Stimulated activated naive CD8-positive, alpha-beta T cell treated with anti-CD3 and anti-CD28 coated beads, Interleukin-15, amount 100 ng/mL, for 72 hours (primary cell): ENCODE measurements at regions not wholly inside any gene's neighbourhood (a gene's known extent, or its start where the extent isn't known, plus 50 kb on each side); places are given as distances from the start of the nearest gene placed in this dataset.
"Not testable (repeated sequence)": the region's sequence is repeated elsewhere in the genome, so short reads cannot be mapped to it uniquely, and the experiment has no call there.

Experiments used
- ATAC-seq: fragments of 150-1000 bp; cut with Tn5 transposase; 2 replicates; pipeline ENCODE4 v1.10.0; 2021; ENCODE audit warnings: mild to moderate bottlenecking, moderate library complexity
- DNase-seq, 2 donors: peaks; one replicate each; pipeline ENCODE4 v3.0.0; 2021 to 2022
- H3K27ac Mint-ChIP-seq, 2 donors: one replicate each; pipeline ENCODE4 v1.8.0; 2022; ENCODE audit warnings: mild to moderate bottlenecking in 2 of 2, mixed read lengths in 2 of 2, moderate library complexity in 2 of 2
- H3K27me3 Mint-ChIP-seq: one replicate; pipeline ENCODE4 v1.8.0; 2022; ENCODE audit warnings: mixed read lengths
- H3K4me1 Mint-ChIP-seq: one replicate; pipeline ENCODE4 v1.8.0; 2022; ENCODE audit warnings: mild to moderate bottlenecking, mixed read lengths
- H3K4me3 Mint-ChIP-seq, 2 donors: one replicate each; pipeline ENCODE4 v1.8.0; 2022; ENCODE audit warnings: mild to moderate bottlenecking in 2 of 2, mixed read lengths in 2 of 2, moderate library complexity in 1 of 2
- H3K9me3 Mint-ChIP-seq, 2 donors: one replicate each; pipeline ENCODE4 v1.8.0; 2022; ENCODE audit warnings: mixed read lengths in 2 of 2

GRCh38 chr1:91597215-91597614 lies 96.6 kb downstream of the CDC7 start:
- DNase-seq = no peak
- no peak overlapping the region for H3K27ac Mint-ChIP-seq
- no peaks in the 10 kb centered on the region for H3K9me3 Mint-ChIP-seq
- no peak overlapping the region for H3K4me3 Mint-ChIP-seq
- H3K27me3 Mint-ChIP-seq = peaks cover 16% of the 10 kb centered on the region
- peaks cover 10% of the 10 kb centered on the region for H3K4me1 Mint-ChIP-seq
- ATAC-seq = no peak

GRCh38 chr1:91600431-91601337 lies 100.0 kb downstream of the CDC7 start:
- H3K27ac Mint-ChIP-seq = no peak overlapping the region
- H3K9me3 Mint-ChIP-seq = no peaks in the 10 kb centered on the region
- ATAC-seq (no peak), DNase-seq (no peak)
- no peak overlapping the region for H3K4me3 Mint-ChIP-seq
- H3K4me1 Mint-ChIP-seq = peaks cover 10% of the 10 kb centered on the region
- H3K27me3 Mint-ChIP-seq = peaks cover 17% of the 10 kb centered on the region

- DNase-seq = no peak
- Mint-ChIP-seq H3K4me3 (no peak overlapping the region), H3K9me3 (no peaks in the 10 kb centered on the region), H3K27ac (no peak overlapping the region), H3K4me1 (peaks cover 10% of the 10 kb centered on the region), H3K27me3 (peaks cover 17% of the 10 kb centered on the region)
- ATAC-seq = no peak
Observed at GRCh38 chr1:91601554-91602376, 101.1 kb downstream of the CDC7 start.

GRCh38 chr1:91603409-91603808 lies 102.8 kb downstream of the CDC7 start:
- H3K27ac Mint-ChIP-seq = no peak overlapping the region
- ATAC-seq (no peak), DNase-seq (no peak)
- peaks cover 10% of the 10 kb centered on the region for H3K4me1 Mint-ChIP-seq
- H3K9me3 Mint-ChIP-seq = no peaks in the 10 kb centered on the region
- H3K27me3 Mint-ChIP-seq = peaks cover 17% of the 10 kb centered on the region
- H3K4me3 Mint-ChIP-seq = no peak overlapping the region

- DNase-seq (no peak), ATAC-seq (no peak)
- Mint-ChIP-seq H3K4me3 (no peak overlapping the region), H3K4me1 (peaks cover 10% of the 10 kb centered on the region), H3K27ac (no peak overlapping the region), H3K27me3 (peaks cover 17% of the 10 kb centered on the region), H3K9me3 (no peaks in the 10 kb centered on the region)
Observed at GRCh38 chr1:91604632-91605031, 104.0 kb downstream of the CDC7 start.

GRCh38 chr1:91605566-91605965 lies 104.9 kb downstream of the CDC7 start:
- Mint-ChIP-seq H3K27ac (peak overlapping the region in 1 of 2 donors; percentile 44), H3K9me3 (no peaks in the 10 kb centered on the region), H3K4me1 (peaks cover 10% of the 10 kb centered on the region), H3K4me3 (no peak overlapping the region), H3K27me3 (peaks cover 16% of the 10 kb centered on the region)
- DNase-seq (no peak), ATAC-seq (peak; percentile 35)

- no peak overlapping the region for H3K4me3 Mint-ChIP-seq
- ATAC-seq = no peak
- no peak for DNase-seq
- no peaks in the 10 kb centered on the region for H3K9me3 Mint-ChIP-seq
- no peak overlapping the region for H3K27ac Mint-ChIP-seq
- peaks cover 10% of the 10 kb centered on the region for H3K4me1 Mint-ChIP-seq
- H3K27me3 Mint-ChIP-seq = peaks cover 7% of the 10 kb centered on the region
Observed at GRCh38 chr1:91606546-91607078, 106.0 kb downstream of the CDC7 start.

- H3K4me3 Mint-ChIP-seq, H3K27me3 Mint-ChIP-seq, H3K27ac Mint-ChIP-seq, DNase-seq, H3K4me1 Mint-ChIP-seq, H3K9me3 Mint-ChIP-seq, ATAC-seq: not testable (repeated sequence)
Observed at GRCh38 chr1:91607686-91608085, 107.0 kb downstream of the CDC7 start.

- DNase-seq (no peak), ATAC-seq (no peak)
- no peak overlapping the region for H3K27ac Mint-ChIP-seq
- no peaks in the 10 kb centered on the region for H3K9me3 Mint-ChIP-seq
- H3K27me3 Mint-ChIP-seq = no peaks in the 10 kb centered on the region
- H3K4me1 Mint-ChIP-seq = no peaks in the 10 kb centered on the region
- no peak overlapping the region for H3K4me3 Mint-ChIP-seq
Observed at GRCh38 chr1:91608876-91609275, 108.2 kb downstream of the CDC7 start.

- H3K27me3 Mint-ChIP-seq = no peaks in the 10 kb centered on the region
- no peaks in the 10 kb centered on the region for H3K9me3 Mint-ChIP-seq
- ATAC-seq (no peak), DNase-seq (no peak)
- no peaks in the 10 kb centered on the region for H3K4me1 Mint-ChIP-seq
- H3K4me3 Mint-ChIP-seq = no peak overlapping the region
- no peak overlapping the region for H3K27ac Mint-ChIP-seq
Observed at GRCh38 chr1:91609551-91609950, 108.9 kb downstream of the CDC7 start.

- Mint-ChIP-seq H3K9me3 (no peaks in the 10 kb centered on the region), H3K4me1 (no peaks in the 10 kb centered on the region), H3K27ac (peak overlapping the region in 1 of 2 donors; percentile 20), H3K27me3 (no peaks in the 10 kb centered on the region), H3K4me3 (no peak overlapping the region)
- ATAC-seq (no peak), DNase-seq (no peak)
Observed at GRCh38 chr1:91610102-91610501, 109.5 kb downstream of the CDC7 start.

GRCh38 chr1:91610789-91611188 lies 110.1 kb downstream of the CDC7 start:
- Mint-ChIP-seq H3K27ac (no peak overlapping the region), H3K9me3 (no peaks in the 10 kb centered on the region), H3K4me3 (no peak overlapping the region), H3K27me3 (no peaks in the 10 kb centered on the region), H3K4me1 (no peaks in the 10 kb centered on the region)
- no peak for DNase-seq
- no peak for ATAC-seq

- Mint-ChIP-seq H3K27me3 (no peaks in the 10 kb centered on the region), H3K27ac (no peak overlapping the region), H3K4me3 (no peak overlapping the region), H3K9me3 (no peaks in the 10 kb centered on the region), H3K4me1 (no peaks in the 10 kb centered on the region)
- ATAC-seq (no peak), DNase-seq (no peak)
Observed at GRCh38 chr1:91611483-91611917, 110.8 kb downstream of the CDC7 start.

- no peak overlapping the region for H3K27ac Mint-ChIP-seq
- H3K4me3 Mint-ChIP-seq = no peak overlapping the region
- ATAC-seq (no peak), DNase-seq (no peak)
- peaks cover 5% of the 10 kb centered on the region for H3K27me3 Mint-ChIP-seq
- H3K9me3 Mint-ChIP-seq = no peaks in the 10 kb centered on the region
- H3K4me1 Mint-ChIP-seq = no peaks in the 10 kb centered on the region
Observed at GRCh38 chr1:91613595-91613994, 112.9 kb downstream of the CDC7 start.

GRCh38 chr1:91616712-91617111 lies 116.1 kb downstream of the CDC7 start:
- Mint-ChIP-seq H3K27ac (peak overlapping the region in 1 of 2 donors; percentile 10), H3K9me3 (no peaks in the 10 kb centered on the region), H3K27me3 (peaks cover 15% of the 10 kb centered on the region), H3K4me3 (no peak overlapping the region), H3K4me1 (no peaks in the 10 kb centered on the region)
- no peak for ATAC-seq
- no peak for DNase-seq

- no peak for ATAC-seq
- no peaks in the 10 kb centered on the region for H3K4me1 Mint-ChIP-seq
- peaks cover 15% of the 10 kb centered on the region for H3K27me3 Mint-ChIP-seq
- no peak overlapping the region for H3K4me3 Mint-ChIP-seq
- H3K9me3 Mint-ChIP-seq = no peaks in the 10 kb centered on the region
- H3K27ac Mint-ChIP-seq = no peak overlapping the region
- no peak for DNase-seq
Observed at GRCh38 chr1:91617285-91617765, 116.7 kb downstream of the CDC7 start.
